HG03342 (cell line): ENCODE measurements at regions not wholly inside any gene's neighbourhood (a gene's known extent, or its start where the extent isn't known, plus 50 kb on each side); places are given as distances from the start of the nearest gene placed in this dataset.
"Not testable (repeated sequence)": the region's sequence is repeated elsewhere in the genome, so short reads cannot be mapped to it uniquely, and the experiment has no call there.

Experiments
- ATAC-seq: cut with Tn5 transposase; IDR thresholded peaks from one replicate; pipeline ENCODE4 v1.9.1; 2021; ENCODE audit warnings: mild to moderate bottlenecking, moderate library complexity; ENCODE audit not compliant: unreplicated experiment

GRCh38 chr4:134747108-134747805 lies 545.7 kb upstream of the PABPC4L start:
- ATAC-seq, result no peak

GRCh38 chr4:134740290-134740689 lies 538.7 kb upstream of the PABPC4L start:
- ATAC-seq, result peak; percentile 91

- ATAC-seq, result no peak
Observed at GRCh38 chr4:134735901-134736300, 534.3 kb upstream of the PABPC4L start.

GRCh38 chr4:134727696-134728095 lies 526.1 kb upstream of the PABPC4L start:
- ATAC-seq, result no peak

- no peak for ATAC-seq
Observed at GRCh38 chr4:134722306-134722705, 520.7 kb upstream of the PABPC4L start.

GRCh38 chr4:134720030-134720429 lies 518.4 kb upstream of the PABPC4L start:
- ATAC-seq, result no peak

GRCh38 chr4:134708616-134709015 lies 507.0 kb upstream of the PABPC4L start:
- no peak for ATAC-seq

GRCh38 chr4:134708026-134708425 lies 506.4 kb upstream of the PABPC4L start:
- no peak for ATAC-seq

- no peak for ATAC-seq
Observed at GRCh38 chr4:134702374-134702773, 500.8 kb upstream of the PABPC4L start.

GRCh38 chr4:134700251-134700650 lies 498.7 kb upstream of the PABPC4L start:
- ATAC-seq, result no peak

- ATAC-seq, result not testable (repeated sequence)
Observed at GRCh38 chr4:134698831-134699230, 497.2 kb upstream of the PABPC4L start.

- no peak for ATAC-seq
Observed at GRCh38 chr4:134695433-134695832, 493.8 kb upstream of the PABPC4L start.

- ATAC-seq, result no peak
Observed at GRCh38 chr4:134691915-134692314, 490.3 kb upstream of the PABPC4L start.

- ATAC-seq, result no peak
Observed at GRCh38 chr4:134687646-134688628, 486.3 kb upstream of the PABPC4L start.

- ATAC-seq, result no peak
Observed at GRCh38 chr4:134677209-134677814, 475.7 kb upstream of the PABPC4L start.

- no peak for ATAC-seq
Observed at GRCh38 chr4:134668237-134668636, 466.6 kb upstream of the PABPC4L start.

GRCh38 chr4:134666640-134667039 lies 465.1 kb upstream of the PABPC4L start:
- no peak for ATAC-seq

GRCh38 chr4:134665429-134665828 lies 463.8 kb upstream of the PABPC4L start:
- no peak for ATAC-seq

- ATAC-seq, result no peak
Observed at GRCh38 chr4:134663742-134664141, 462.2 kb upstream of the PABPC4L start.

GRCh38 chr4:134650461-134650860 lies 448.9 kb upstream of the PABPC4L start:
- no peak for ATAC-seq

- no peak for ATAC-seq
Observed at GRCh38 chr4:134645778-134646177, 444.2 kb upstream of the PABPC4L start.
